A673 (cell line): ENCODE measurements at regions not wholly inside any gene's neighbourhood (a gene's known extent, or its start where the extent isn't known, plus 50 kb on each side); places are given as distances from the start of the nearest gene placed in this dataset.

Experiments
- BruUV-seq: library from RNA; stranded (reverse); fragments of 400-500 nt; replicated peaks from 2 replicates; lab custom pipeline; 2021; lab: Mats Ljungman, UMichigan
- CTCF ChIA-PET: fragments of 300-600 bp; sonication (Branson Sonifier 250); formaldehyde crosslinking; loops from one replicate; lab custom pipeline; 2022; ENCODE audit warnings: antibody characterized with exemption; lab: Charles Lee
- POLR2A ChIA-PET: fragments of 300-600 bp; sonication (Branson Sonifier 250); formaldehyde crosslinking; loops from one replicate; lab custom pipeline; 2022; ENCODE audit warnings: antibody characterized with exemption; ENCODE audit not compliant: low non-redundant PET; lab: Charles Lee
- DNase-seq: peaks from one replicate; pipeline ENCODE4 v3.0.0-alpha.2; 2015; ENCODE audit warnings: low spot score
- H3K27ac ChIP-seq: fragments of 200-600 bp; sonication (generic); 2 replicates; pipeline ENCODE4 v1.5.1; 2016; ENCODE audit warnings: mixed run types, low read depth, mild to moderate bottlenecking, mixed read lengths, antibody characterized with exemption, low read length; ENCODE audit not compliant: poor library complexity, severe bottlenecking
- H3K27me3 ChIP-seq: fragments of 200-600 bp; sonication (generic); replicated peaks from 2 replicates; pipeline ENCODE4 v1.6.1; 2017; ENCODE audit warnings: mixed run types, low read depth, mild to moderate bottlenecking, mixed read lengths, antibody characterized with exemption, low read length; ENCODE audit not compliant: insufficient read depth, poor library complexity
- H3K36me3 ChIP-seq: fragments of 200-600 bp; sonication (generic); 2 replicates; pipeline ENCODE4 v1.6.1; 2016; ENCODE audit warnings: mixed run types, mild to moderate bottlenecking, mixed read lengths, antibody characterized with exemption, low read length; ENCODE audit not compliant: insufficient read depth, poor library complexity, severe bottlenecking
- H3K4me1 ChIP-seq: fragments of 200-600 bp; sonication (generic); 2 replicates; pipeline ENCODE4 v1.6.1; 2017; ENCODE audit warnings: mixed run types, mild to moderate bottlenecking, mixed read lengths, antibody characterized with exemption, low read length; ENCODE audit not compliant: insufficient read depth, poor library complexity, severe bottlenecking
- H3K4me3 ChIP-seq: fragments of 200-600 bp; sonication (generic); 2 replicates; pipeline ENCODE4 v1.5.1; 2016; ENCODE audit warnings: low read depth, mixed run types, mild to moderate bottlenecking, mixed read lengths, low read length; ENCODE audit not compliant: poor library complexity, severe bottlenecking
- H3K9me3 ChIP-seq: fragments of 200-600 bp; sonication (generic); 2 replicates; pipeline ENCODE4 v1.6.1; 2016; ENCODE audit warnings: mixed run types, low read depth, mild to moderate bottlenecking, mixed read lengths, antibody characterized with exemption, low read length; ENCODE audit not compliant: poor library complexity, severe bottlenecking
- EZH2 ChIP-seq: fragments of 200-600 bp; sonication (generic); IDR thresholded peaks from 2 replicates; pipeline ENCODE4 v1.6.1; 2017; ENCODE audit warnings: borderline replicate concordance, low read depth, mild to moderate bottlenecking, mixed read lengths, antibody characterized with exemption, low read length; ENCODE audit not compliant: poor library complexity, severe bottlenecking
- intact Hi-C: fragments of 100-400 bp; cut with micrococcal nuclease; formaldehyde crosslinking; loops from one replicate; pipeline ENCODE4 v1.10.0; 2022; ENCODE audit not compliant: unreplicated experiment
- TF ChIP-seq, protein P1 (sequence below): fragments of 300-800, 200-600 bp; sonication (generic); conservative IDR thresholded peaks from 2 replicates; pipeline ENCODE4 v1.5.1; 2017; ENCODE audit warnings: low read depth, mild to moderate bottlenecking, antibody characterized with exemption, low read length, moderate library complexity, mixed read lengths

DNA sequence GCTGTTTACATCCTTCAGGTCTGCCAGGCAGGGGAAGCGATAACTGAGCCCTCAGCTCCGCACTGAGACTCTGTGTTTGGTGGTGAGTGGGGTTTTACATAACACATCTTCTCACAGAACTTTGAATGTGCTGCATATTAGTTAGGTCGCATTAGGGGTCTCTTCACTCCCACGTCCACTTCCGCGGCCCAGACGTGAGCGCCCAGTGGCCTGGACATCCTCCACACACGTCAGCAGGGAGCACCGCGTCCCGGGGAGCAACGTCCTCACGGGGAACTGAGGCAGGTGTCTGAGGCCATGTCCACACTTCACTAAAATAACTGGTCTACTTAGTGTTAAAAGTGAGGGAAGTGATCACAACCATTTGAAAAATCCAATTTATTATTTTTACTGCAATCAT lies 100.4 kb upstream of the SATB2 start:
- Histone ChIP-seq H3K4me3 (no peak overlapping the region), H3K36me3 (no peaks in the 10 kb centered on the region), H3K27me3 (no peaks in the 10 kb centered on the region), H3K4me1 (no peaks in the 10 kb centered on the region), H3K9me3 (no peaks in the 10 kb centered on the region), H3K27ac (no peak overlapping the region)
- CTCF ChIA-PET, result no interaction called here
- DNase-seq, result no peak
- BruUV-seq, result no TSS peak
- no peak for TF ChIP-seq EZH2
- TF ChIP-seq, protein P1, sequence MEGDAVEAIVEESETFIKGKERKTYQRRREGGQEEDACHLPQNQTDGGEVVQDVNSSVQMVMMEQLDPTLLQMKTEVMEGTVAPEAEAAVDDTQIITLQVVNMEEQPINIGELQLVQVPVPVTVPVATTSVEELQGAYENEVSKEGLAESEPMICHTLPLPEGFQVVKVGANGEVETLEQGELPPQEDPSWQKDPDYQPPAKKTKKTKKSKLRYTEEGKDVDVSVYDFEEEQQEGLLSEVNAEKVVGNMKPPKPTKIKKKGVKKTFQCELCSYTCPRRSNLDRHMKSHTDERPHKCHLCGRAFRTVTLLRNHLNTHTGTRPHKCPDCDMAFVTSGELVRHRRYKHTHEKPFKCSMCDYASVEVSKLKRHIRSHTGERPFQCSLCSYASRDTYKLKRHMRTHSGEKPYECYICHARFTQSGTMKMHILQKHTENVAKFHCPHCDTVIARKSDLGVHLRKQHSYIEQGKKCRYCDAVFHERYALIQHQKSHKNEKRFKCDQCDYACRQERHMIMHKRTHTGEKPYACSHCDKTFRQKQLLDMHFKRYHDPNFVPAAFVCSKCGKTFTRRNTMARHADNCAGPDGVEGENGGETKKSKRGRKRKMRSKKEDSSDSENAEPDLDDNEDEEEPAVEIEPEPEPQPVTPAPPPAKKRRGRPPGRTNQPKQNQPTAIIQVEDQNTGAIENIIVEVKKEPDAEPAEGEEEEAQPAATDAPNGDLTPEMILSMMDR, result no peak
- intact Hi-C loops, result no loop called here
- POLR2A ChIA-PET, result no interaction called here

DNA sequence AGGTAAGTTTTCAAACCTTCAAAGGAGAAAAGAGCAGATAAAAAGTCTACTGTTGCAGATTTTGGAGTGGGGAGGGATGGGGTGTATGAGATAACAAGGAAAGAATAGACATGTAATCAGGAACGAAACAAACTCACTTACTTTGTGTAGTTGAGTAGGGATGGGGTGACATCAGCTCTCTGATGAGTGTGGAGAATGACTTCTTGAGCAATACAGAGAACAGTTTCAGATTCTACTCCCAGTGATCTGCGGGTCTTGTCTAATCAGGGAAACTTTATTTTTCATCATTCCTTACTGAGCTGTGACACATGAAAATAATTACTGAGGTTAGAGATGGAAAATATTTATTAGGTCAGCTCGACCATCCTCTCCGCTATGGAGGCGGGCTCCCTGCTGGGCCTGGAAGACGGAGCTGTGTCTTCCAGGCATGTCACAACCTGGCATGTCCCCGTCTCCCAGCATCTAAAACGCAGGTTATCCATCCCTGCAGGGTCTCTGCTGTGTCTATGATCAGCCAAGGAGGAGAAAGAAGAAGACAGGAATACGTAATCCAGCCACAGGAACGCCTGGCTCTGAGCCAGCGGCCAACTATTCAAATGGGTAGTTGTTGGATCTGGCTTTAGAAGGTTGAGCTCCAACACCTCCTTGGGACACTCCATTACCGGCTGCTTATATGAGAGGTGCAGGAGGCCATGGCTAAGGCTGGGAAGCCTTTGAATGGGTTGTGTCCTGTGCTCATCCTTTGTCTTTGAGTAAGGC lies 99.0 kb upstream of the SATB2 start:
- no TSS peak for BruUV-seq
- Histone ChIP-seq H3K4me3 (no peak overlapping the region), H3K27ac (no peak overlapping the region), H3K9me3 (no peaks in the 10 kb centered on the region), H3K4me1 (no peaks in the 10 kb centered on the region), H3K36me3 (no peaks in the 10 kb centered on the region), H3K27me3 (no peaks in the 10 kb centered on the region)
- intact Hi-C loops, result no loop called here
- ChIA-PET CTCF (no interaction called here), POLR2A (no interaction called here)
- no peak for DNase-seq
- TF ChIP-seq, protein P1, result no peak
- no peak for TF ChIP-seq EZH2

DNA sequence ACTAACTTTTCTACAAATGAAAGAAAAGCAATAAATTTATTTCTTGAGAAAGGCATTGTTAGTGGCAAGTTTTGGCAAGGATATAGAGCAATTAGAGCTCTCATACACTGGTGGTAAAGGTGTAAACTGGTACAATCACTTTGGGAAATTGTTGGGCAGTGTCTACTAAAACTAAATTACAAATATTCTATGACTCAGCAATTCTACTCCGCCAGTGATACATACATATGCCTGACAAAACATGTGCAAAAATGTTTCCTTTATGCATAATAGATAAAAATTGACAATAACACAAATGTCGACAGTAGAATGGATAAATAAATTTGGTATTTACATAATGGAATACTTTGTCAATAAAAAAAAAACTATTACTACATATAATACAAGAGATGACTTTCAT lies 96.3 kb upstream of the SATB2 start:
- no peak for DNase-seq
- intact Hi-C loops, result no loop called here
- no TSS peak for BruUV-seq
- no peaks in the 10 kb centered on the region for H3K9me3 ChIP-seq
- no peak overlapping the region for H3K4me3 ChIP-seq
- ChIA-PET CTCF (no interaction called here), POLR2A (no interaction called here)
- no peak overlapping the region for H3K27ac ChIP-seq
- H3K4me1 ChIP-seq, result no peaks in the 10 kb centered on the region
- TF ChIP-seq, protein P1, result no peak
- no peak for TF ChIP-seq EZH2
- no peaks in the 10 kb centered on the region for H3K27me3 ChIP-seq
- no peaks in the 10 kb centered on the region for H3K36me3 ChIP-seq
